OCI-M2 (cell line): ENCODE measurements at regions not wholly inside any gene's neighbourhood (a gene's known extent, or its start where the extent isn't known, plus 50 kb on each side); places are given as distances from the start of the nearest gene placed in this dataset.

ENCODE experiments used
- DNase-seq: peaks from one replicate; lab custom pipeline; 2025; ENCODE audit not compliant: unreplicated experiment; lab: John Stamatoyannopoulos, UW

DNA sequence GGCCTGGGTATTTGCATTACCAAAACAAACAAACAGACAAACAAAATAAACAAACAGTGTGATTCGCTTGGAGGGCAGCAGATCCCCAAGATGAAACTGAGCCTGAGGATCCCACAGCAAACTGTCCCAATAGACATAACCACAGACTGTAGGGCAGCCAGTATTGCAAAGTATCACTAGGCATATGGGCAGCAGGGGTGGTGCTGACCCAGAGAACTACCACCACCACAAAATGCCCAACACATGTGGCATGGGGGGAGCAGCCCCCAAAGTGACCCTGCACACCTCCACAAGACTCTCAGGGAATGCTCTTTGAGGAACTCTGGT lies 330.1 kb downstream of the CYRIA start:
- no peak for DNase-seq

DNA sequence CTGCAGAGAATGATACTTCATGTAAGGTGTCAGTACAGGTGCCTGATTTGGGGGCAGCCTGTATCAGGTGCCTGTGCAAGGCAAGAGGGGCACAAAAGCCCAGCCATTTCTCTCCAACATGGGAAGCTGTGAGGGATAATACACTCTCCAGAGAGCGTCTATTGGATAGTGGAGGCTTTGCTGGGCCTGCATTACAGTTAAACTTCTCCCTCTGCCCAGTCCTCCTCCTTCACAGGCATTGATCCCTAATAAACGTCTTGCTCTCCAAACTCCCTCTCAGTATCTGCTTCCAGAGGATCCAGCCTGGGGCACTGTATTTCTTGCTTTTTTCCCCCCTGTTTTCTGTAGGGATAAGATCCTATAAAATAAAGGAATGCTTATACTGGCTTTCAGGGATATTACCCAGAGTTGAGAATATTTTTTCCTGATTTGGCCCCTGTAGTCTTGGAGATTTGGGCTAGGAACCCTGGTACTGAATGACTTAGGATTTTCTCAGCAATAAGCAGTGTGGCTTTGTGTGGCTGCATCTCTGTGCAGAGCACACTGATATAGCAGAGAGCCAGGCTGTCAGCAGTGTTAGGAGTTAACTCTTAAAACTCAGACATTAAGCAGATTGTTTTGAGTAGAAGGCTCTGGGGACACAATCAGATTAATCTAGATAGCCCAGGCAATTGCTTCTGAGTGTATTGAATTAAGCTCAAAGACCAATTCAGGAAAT lies 330.6 kb downstream of the CYRIA start:
- DNase-seq, result no peak

DNA sequence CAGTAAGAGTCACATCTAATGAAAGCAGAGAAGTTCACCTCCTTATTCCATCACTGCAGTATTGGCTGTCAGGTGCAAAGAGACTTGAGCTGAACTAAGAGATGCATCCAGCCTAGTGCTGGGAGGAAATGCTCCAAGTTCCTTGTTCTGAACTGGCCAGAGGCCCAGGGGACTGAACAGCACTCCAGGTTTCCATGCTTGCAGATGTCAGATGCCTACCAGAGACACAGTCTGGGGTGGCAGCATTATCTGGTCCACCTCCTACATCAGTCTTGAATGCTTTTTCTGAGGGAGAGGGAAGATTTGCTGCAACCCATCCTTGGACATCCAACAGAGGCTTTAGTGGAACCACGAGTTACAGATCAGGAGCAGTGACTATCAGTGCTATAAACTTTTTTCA lies 331.3 kb downstream of the CYRIA start:
- DNase-seq, result no peak

DNA sequence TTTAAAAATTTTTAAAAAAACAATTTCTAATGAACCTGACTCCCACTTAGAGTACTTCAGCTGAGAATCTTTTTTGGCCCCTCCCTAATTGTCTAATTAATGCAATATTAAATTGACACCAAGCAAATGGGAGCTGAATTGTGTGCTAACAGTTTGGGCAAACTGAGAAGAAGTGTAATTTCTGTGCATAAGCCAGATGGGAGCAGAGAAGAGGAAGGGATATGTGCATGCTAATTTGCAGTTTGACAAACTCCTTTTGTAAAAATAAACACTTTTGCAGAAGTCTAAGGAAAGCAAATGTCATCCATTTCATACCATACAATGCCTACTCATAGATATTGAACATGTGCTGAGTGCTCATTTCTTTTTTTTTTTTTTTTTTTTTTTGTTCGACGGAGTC lies 332.0 kb downstream of the CYRIA start:
- no peak for DNase-seq

DNA sequence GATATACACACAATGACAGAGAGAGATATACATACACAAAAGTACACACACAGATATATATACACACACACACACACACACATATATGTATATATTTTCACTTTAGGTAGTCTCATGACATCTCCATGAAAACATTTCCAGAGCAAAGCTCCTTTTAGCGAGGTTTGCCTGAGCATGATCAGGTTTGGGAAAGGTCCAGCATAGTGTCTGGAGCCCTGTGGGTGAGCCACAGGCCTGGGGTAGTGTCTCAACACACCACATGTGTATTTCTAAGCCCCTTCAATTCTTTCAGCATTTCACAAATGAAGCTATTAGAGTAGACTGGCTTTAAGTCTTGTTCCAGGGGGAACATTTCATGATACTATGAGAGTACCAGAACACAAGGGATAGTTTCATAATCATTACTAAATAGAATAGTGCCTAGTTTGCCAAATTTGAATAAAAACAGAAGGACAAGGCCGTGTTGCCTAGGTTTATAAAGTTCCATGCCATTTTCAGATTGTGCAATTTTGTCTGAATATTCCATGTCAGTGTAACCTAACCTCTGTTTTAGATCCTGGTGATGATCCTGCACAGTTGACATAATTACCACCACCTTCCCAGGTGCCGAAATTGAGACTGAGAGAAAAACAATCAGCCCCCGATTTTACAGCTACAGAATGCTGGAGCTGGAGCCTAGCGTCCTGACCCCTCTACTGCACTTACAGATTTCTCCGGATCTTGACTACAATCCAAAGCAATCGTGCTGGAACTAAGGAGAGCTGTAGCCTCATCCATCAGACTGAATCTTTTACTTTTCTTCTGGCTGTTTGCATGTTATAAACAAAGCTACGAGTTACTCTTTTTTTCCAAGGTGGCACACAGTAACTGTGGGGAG lies 332.7 kb downstream of the CYRIA start:
- DNase-seq, result no peak

DNA sequence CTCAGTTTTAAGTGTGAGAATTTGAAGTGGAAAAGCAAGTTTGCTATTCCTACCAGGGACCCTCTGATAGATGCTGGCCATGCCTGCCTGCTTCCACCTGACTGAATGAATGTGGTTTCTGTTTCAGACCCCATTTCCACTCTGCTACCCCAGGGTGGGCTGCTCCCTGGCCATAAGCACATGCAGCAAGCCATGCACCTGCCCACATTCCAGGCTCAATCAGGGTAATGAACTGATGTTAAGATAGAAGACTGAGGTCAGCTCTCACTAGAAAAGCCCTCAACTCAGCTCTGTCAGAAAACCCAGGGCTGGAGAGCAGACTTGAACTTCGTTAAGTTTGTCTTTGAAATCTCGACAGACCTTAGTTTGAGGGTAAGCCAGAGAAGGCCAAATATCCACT lies 333.9 kb downstream of the CYRIA start:
- no peak for DNase-seq

DNA sequence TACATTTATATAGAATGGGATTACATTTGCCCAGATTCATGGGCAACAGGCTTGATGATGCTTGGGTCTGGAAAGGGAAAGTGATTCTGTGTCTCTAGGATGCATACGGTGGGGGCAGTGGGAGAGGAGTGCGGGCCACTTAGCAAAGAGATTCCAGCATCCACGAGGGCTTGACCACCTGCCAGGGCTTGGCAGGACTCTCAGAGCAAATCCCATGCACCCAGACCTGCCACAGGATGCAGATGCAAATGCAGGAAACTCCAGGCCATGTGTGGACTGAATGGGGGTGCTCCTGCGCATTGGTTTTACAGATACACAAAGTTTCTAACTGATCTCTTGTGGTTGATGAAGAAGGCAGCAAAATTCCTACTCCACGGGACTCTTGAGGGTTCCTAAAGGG lies 334.7 kb downstream of the CYRIA start:
- no peak for DNase-seq

DNA sequence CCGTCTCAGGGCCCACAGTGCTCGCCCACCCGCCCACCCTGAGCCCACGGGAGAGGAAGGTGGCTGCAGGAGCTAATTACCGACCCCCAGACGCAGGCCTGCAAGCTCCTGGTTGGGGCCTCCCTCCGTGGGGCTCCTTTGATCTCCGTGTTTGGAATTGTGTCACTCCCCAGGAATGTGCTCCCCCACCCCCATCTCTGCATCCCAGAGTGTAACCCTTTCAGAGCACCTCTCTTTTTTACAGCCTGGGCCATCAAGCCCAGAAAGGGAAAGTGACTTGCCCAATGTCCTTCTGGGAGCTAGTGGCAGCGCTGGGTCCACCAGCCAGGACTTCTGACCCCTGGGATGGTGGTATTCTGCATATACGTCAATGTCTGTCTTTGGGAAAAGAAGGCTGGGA lies 335.1 kb downstream of the CYRIA start:
- DNase-seq, result no peak

DNA sequence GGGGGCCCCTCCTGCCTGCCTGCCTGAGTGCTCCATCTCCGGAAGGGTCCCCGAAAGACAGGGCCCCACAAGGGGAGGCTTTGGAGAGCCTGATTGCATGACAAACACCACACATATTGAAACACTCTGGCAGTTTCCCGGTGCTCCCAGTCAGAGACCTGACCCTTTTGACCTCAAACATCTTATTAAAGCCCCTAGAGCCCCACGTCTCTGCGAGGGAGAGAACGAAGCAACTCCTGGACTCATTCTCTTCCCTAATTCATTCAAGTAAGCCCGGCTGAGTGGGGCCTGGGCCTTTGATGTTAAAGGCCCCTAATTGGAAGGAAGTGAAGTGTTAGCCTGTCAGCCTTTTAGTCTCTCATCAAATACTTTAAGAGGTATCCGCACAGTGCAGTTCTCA lies 335.6 kb downstream of the CYRIA start:
- no peak for DNase-seq

DNA sequence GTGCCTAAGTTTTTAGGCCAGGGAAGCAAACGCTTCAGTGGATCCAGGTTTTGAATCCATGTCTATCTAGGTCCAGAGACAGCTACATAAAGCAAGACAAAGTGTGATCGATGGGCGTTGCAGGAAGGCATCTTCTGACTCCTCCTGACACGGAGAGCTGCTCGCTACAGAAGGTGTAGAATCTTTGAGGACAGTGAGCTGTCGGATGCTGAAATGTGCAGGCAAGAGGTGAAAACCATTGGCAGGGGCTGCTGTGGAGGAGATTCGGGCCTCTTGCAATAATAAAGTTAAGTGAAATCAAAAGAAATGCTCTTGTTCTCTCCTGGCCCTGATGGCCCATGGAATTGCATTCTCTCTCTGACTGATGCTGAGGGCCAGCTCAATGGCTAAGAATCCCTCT lies 336.2 kb downstream of the CYRIA start:
- no peak for DNase-seq

DNA sequence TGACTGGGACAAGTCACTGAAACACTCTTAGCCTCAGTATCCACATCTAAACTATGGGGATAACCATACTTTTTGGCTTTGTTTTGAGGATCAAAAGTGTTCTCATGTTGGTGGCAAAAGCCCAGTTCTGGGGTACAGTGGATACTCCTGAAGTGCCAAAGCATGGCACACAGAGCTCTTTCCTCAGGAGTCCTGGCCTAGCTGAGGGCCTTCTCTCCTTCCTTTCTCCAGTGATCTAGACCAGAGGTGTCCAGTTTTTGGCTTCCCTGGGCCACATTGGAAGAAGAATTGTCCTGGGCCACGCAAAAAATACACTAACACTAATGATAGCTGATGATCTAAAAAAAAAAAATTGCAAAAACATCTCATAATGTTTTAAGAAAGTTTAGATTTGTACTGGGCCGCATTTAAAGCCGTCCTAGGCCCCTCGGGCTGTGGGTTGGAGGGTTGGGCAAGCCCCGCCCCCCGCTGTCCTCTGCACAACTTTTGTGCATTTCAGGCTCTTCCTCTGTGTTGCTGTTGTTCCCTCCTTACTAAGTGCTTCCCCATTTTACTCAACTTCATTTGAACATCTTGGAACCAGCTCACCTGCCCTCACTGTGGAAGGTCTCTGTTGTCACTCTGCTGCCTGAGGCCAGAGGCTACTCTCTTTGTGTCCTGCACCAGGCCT lies 337.0 kb downstream of the CYRIA start:
- DNase-seq, result no peak

DNA sequence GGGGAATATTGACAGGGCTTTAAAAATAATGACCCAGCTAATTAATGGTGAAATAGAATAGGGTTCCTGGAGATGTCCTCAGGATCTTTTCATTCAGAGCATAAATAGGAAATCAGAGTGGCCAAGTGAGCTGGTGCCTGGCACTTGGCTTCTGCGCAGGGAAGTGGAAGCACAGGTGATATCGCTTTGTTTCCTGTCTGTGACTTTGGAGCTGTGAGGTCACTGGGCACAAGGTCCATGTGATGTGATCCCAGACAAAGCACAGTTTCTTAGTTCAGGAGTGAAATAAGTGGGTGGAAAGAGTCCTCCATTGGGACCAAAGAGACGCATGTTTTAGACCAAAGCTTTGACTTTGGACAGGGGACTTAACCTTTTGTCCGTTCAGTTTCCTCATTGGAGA lies 338.3 kb downstream of the CYRIA start:
- DNase-seq, result no peak

DNA sequence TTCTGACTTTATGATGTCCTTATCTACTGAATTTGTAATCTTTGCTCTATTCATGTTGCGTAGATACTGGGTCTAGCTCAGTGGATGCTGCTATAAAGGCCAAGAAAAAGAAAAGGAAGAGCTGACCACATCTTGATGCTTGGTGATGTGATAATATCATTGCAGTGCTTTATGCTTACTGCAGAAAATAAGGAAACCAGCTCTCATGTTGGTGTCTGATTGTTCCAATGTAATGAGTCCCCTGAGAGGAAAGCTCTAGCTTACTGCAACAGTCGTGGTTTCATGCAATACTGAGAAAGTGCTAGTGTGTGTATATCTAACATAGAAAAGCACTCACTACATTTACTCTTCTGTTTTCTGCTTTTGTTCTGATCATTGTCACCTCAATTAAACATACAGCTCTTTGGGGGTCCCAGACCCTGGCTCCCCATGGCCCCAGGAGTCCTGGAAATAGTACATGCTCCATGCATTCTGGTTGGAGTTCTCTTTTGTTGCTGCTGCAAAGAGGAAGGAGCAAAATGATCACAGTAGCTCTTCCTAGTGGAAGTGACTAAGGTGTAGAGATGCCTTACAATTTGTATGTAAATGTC lies 338.8 kb downstream of the CYRIA start:
- no peak for DNase-seq

DNA sequence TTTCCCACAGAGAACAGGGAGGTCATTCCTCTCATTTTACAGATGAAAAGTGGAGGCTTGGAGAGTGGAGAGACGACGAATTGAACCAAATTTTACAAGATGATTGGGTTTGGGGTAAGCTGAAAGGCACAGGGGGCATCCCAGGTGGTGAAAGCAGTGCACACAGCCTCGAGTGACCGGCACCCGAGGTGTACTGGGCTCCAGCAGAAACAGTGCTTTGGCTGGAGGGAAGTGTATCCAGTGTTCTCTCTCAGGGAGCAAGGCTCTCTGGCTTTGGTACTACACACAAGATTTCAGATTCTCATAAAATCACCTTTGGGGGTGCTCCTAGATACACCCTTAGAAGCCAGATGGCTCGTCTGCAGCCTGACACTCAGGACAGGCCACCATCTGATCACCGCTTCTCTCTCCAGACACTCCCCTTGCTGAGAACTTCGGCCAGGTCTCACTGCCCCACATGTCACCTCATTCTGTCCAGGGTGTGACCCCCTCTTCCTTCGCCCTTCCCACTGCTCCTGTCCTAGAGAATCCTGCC lies 339.6 kb downstream of the CYRIA start:
- DNase-seq, result no peak

DNA sequence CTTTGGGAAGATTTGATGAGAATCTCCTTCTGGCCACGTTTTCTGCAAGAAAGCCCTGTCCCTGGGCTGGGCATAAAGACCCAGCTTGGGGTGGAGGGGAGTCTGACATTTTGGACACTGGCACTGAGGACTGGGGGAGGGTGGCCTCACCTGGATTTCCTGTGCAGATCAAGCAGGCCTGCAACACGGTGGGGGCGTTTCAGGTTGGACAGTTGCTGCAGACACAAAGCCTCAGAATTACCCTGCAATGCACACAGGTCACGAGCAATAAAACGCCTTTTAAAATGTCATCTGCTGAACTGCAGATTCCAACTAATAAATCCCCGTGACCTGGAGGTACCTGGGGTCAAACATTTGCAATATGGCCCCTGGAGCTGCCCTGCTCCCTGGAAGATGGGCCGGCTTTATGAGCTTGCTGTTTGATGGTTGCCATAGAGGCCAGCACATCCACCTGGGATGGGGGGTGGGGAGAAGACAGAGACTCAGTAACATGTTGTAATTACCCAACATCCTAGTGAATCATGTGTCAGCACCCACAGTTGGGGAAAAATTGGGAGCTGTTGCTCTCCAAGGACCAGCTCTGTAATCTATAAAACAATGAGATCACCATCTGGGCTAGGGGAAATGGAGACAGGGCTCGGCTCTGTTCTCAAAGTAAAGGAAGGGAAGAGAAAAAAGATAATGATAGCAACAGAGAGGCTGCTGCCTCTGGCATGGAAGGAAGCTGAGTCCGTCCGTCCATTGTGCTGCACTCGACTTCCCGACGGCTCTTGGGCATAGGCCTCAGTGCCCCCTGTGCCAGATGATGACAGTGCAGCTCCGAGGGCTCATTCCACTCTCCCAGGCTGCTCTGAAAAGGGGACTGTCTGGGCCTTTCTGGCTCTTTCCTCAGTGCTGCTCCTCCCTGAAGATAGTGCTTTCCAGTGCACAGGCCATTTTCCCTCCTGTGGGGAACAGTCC lies 340.3 kb downstream of the CYRIA start:
- DNase-seq, result no peak

DNA sequence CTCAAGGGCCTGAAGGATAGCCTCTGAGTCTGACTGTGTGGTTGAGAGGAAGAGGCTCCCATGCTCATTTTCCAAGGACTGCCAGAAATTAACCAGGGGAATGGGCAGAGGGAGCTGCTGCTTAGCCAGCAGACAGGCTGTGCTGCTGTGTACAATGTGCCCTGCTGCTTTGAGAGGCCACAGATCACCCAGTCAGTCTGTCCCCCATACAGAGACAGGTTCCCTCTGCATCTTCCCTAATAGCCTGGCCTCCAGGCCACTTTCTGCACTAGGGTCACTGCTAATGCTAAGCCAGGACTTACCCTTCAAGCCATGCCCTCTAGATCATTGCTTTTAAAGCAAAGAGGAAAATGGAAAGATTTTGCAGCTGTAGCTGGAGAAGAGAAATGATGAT lies 341.1 kb downstream of the CYRIA start:
- DNase-seq, result no peak

DNA sequence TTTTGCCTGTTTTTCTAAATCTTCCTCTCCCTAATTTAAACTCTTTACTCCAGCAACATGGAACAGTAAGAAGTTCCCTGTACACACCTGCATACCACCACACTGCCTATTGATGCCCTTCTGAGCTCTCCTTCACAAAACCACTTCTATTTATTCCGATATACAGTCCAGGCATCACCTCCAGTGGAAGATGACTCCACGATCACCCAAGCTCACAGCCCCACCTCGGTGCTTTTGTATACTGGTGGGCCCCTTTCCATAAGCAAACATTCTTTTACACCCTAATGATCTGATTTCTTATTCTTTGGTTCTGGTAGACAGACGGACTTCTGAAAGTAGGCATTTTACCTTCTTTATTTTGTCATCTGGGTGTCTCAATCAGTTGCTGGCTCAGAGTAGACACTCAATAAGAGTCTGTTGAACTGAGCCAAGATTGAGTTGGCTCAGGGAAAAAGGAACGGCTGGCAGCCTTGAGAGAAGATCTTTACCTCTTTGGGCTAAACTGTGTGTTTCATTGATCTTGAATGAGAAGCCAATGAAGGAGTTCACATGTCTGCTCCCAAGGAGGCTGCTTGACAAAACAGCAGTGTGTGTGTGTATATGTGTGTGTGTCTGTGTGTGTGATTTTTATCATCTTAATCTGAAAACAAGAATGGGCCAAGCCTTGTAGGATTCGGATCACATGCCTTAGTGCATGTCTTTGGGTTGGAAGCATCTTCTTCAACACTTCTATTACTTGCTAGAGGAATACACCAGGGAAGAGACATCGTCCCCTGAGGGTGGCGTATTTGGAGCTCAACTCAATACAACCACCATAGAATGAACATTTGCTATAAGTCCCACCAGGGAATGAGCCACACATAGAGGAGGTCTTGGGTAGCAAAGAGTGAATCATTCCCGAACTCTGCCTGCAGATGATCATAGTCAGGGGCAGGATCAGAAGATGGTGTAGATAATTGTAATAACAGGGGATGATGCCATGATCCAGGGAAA lies 341.8 kb downstream of the CYRIA start:
- no peak for DNase-seq

DNA sequence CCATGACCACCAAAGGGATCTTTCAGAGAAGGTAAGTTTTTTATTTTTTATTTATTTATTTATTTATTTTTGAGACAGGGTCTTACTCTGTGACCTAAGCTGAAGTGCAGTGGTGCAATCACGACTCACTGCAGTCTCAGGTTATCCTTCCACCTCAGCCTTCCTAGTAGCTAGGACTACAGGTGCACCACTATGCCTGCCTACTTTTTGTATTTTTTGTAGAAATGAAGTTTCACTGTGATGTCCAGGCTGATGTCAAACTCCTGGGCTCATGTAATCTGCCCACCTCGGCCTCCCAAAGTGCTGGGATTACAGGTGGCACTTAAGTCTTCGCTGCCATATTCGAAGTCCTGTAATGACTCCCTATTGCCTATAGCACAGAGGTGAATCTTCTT lies 342.5 kb downstream of the CYRIA start:
- no peak for DNase-seq
